ENCODE measurements at regions not wholly inside any gene's neighbourhood (a gene's known extent, or its start where the extent isn't known, plus 50 kb on each side); places are given as distances from the start of the nearest gene placed in this dataset.
A peak's percentile ranks its signal among the peaks of the same experiment; 100 is the strongest.

GRCh38 chr3:5758699-5759098 lies 571.2 kb downstream of the EDEM1 start (continued):
- TF ChIP-seq, protein P1, sequence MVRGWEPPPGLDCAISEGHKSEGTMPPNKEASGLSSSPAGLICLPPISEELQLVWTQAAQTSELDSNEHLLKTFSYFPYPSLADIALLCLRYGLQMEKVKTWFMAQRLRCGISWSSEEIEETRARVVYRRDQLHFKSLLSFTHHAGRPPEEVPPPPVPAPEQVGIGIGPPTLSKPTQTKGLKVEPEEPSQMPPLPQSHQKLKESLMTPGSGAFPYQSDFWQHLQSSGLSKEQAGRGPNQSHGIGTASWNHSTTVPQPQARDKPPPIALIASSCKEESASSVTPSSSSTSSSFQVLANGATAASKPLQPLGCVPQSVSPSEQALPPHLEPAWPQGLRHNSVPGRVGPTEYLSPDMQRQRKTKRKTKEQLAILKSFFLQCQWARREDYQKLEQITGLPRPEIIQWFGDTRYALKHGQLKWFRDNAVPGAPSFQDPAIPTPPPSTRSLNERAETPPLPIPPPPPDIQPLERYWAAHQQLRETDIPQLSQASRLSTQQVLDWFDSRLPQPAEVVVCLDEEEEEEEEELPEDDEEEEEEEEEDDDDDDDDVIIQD (CRISPR knock-in tag; IDR thresholded peaks at IDR 0.05) = no peak

- FAIRE-seq (no peak), ATAC-seq (peak; percentile 26), DNase-seq (ENCODE audit: extremely low read depth in 1 of 4, low spot score in 3 of 4) (peak in 3 of 4 experiments; percentile 16 to 28 (median 22))
- no peak overlapping the region for H3K27ac ChIP-seq (ENCODE audit: extremely low read depth, low read depth, low read length)
- ChIA-PET POLR2A (interaction anchor here (0.6 to 1.6 kb wide), 3 partner anchors 7 to 656 kb away, joined by 3 read pairs; no protein-coding TSS in a partner anchor), CTCF (ENCODE audit: low intra/inter-chr PET ratio) (no interaction called here)
- H3K4me1 ChIP-seq (replicated peaks in 1 of 2; ENCODE audit: control insufficient read depth in 2 of 2, insufficient read depth in 2 of 2, low read length in 2 of 2) = peaks cover 1 to 24% of the 10 kb centered on the region in 2 experiments
- in situ Hi-C loops (cut with MboI) = no loop called here
- no peaks in the 10 kb centered on the region for H3K79me2 ChIP-seq (ENCODE audit: control insufficient read depth, insufficient read depth, low read length)
- no peaks in the 10 kb centered on the region for H3K27me3 ChIP-seq (ENCODE audit: control insufficient read depth in 2 of 2, insufficient read depth in 2 of 2, low read length in 2 of 2)
- H3K9me1 ChIP-seq (ENCODE audit: control insufficient read depth, insufficient read depth, low read length) = no peaks in the 10 kb centered on the region
- no peak overlapping the region for H3K9ac ChIP-seq (ENCODE audit: insufficient read depth in 1 of 2, low read depth in 2 of 2, low read length in 2 of 2)
- H2AFZ ChIP-seq (ENCODE audit: low read depth, low read length) = peak overlapping the region; percentile 36; the same call in 1 of the 2 replicates
- WGBS (ENCODE audit: insufficient coverage, low coverage, missing lambda C conversion rate) = 24% methylated on average over 3 of the region's 3 CpGs
- no peaks in the 10 kb centered on the region for H3K9me3 ChIP-seq (replicated peaks; ENCODE audit: control insufficient read depth, insufficient read depth, low read depth, low read length)
- intact Hi-C loops (cut with micrococcal nuclease) = loop anchor here (10.0 kb wide), 1 partner anchor 752 kb away; no protein-coding TSS in a partner anchor
- H3K4me2 ChIP-seq (ENCODE audit: insufficient read depth, low read length) = peak overlapping the region; percentile 39
- H4K20me1 ChIP-seq (replicated peaks; ENCODE audit: control insufficient read depth, insufficient read depth, low read length) = no peaks in the 10 kb centered on the region
- H3K4me3 ChIP-seq = no peak overlapping the region
- no peaks in the 10 kb centered on the region for H3K36me3 ChIP-seq (ENCODE audit: control insufficient read depth, insufficient read depth, low read length)
- BruUV-seq (replicated peaks) = no TSS peak
- no peak for TF ChIP-seq SMARCB1 (IDR thresholded peaks at IDR 0.05; ENCODE audit: insufficient read length, low read depth)
- peak; percentile 68 for TF ChIP-seq SMARCA4 (IDR thresholded peaks at IDR 0.05)
- TF ChIP-seq RNF2 (IDR thresholded peaks at IDR 0.05) = no peak
- TF ChIP-seq ELF1 (tag; IDR thresholded peaks at IDR 0.05) = no peak
- no peak for TF ChIP-seq MECOM (CRISPR knock-in tag; IDR thresholded peaks at IDR 0.05)
- peak; percentile 77 for TF ChIP-seq ZNF316 (IDR thresholded peaks at IDR 0.05)
- no peak for TF ChIP-seq ZNF146 (CRISPR knock-in tag; IDR thresholded peaks at IDR 0.05; ENCODE audit: unreplicated experiment)
- no peak for TF ChIP-seq ZNF384 (IDR thresholded peaks at IDR 0.05; ENCODE audit: low read depth, low read length)
- peak; percentile 78 for TF ChIP-seq TAL1 (IDR thresholded peaks at IDR 0.05)
- no peak for TF ChIP-seq PTRF (tag; IDR thresholded peaks at IDR 0.05)
- TF ChIP-seq, protein P2, sequence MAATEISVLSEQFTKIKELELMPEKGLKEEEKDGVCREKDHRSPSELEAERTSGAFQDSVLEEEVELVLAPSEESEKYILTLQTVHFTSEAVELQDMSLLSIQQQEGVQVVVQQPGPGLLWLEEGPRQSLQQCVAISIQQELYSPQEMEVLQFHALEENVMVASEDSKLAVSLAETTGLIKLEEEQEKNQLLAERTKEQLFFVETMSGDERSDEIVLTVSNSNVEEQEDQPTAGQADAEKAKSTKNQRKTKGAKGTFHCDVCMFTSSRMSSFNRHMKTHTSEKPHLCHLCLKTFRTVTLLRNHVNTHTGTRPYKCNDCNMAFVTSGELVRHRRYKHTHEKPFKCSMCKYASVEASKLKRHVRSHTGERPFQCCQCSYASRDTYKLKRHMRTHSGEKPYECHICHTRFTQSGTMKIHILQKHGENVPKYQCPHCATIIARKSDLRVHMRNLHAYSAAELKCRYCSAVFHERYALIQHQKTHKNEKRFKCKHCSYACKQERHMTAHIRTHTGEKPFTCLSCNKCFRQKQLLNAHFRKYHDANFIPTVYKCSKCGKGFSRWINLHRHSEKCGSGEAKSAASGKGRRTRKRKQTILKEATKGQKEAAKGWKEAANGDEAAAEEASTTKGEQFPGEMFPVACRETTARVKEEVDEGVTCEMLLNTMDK (IDR thresholded peaks at IDR 0.05; ENCODE audit: borderline replicate concordance, insufficient read depth, low read depth, low read length, poor library complexity, severe bottlenecking) = no peak
- peak; percentile 60 for TF ChIP-seq MTA2 (IDR thresholded peaks at IDR 0.05; ENCODE audit: low read depth)
- TF ChIP-seq, protein P3, sequence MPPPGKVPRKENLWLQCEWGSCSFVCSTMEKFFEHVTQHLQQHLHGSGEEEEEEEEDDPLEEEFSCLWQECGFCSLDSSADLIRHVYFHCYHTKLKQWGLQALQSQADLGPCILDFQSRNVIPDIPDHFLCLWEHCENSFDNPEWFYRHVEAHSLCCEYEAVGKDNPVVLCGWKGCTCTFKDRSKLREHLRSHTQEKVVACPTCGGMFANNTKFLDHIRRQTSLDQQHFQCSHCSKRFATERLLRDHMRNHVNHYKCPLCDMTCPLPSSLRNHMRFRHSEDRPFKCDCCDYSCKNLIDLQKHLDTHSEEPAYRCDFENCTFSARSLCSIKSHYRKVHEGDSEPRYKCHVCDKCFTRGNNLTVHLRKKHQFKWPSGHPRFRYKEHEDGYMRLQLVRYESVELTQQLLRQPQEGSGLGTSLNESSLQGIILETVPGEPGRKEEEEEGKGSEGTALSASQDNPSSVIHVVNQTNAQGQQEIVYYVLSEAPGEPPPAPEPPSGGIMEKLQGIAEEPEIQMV (tag; conservative IDR thresholded peaks at IDR 0.05; ENCODE audit: low read depth) = no peak
- TF ChIP-seq CBFB (CRISPR knock-in tag; IDR thresholded peaks at IDR 0.05) = no peak
- no peak for TF ChIP-seq NUFIP1 (IDR thresholded peaks at IDR 0.05; ENCODE audit: partially characterized antibody)
- TF ChIP-seq ZNF785 (CRISPR knock-in tag; IDR thresholded peaks at IDR 0.05) = no peak
- TF ChIP-seq EP300 (IDR thresholded peaks at IDR 0.05; ENCODE audit: low read length) = peak; percentile 67; the same call in 1 of the 2 replicates
- TF ChIP-seq NCOR1 (IDR thresholded peaks at IDR 0.05) = peak; percentile 57
- peak; percentile 70 for TF ChIP-seq CBFA2T2 (conservative IDR thresholded peaks at IDR 0.05)
Measured at GRCh38 chr3:5762506-5762905, 575.0 kb downstream of the EDEM1 start.
